GM19240 (cell line): ENCODE measurements at regions not wholly inside any gene's neighbourhood (a gene's known extent, or its start where the extent isn't known, plus 50 kb on each side); places are given as distances from the start of the nearest gene placed in this dataset.
"Not testable (repeated sequence)": the region's sequence is repeated elsewhere in the genome, so short reads cannot be mapped to it uniquely, and the experiment has no call there.

Experiments used
- DNase-seq: peaks from one replicate; pipeline ENCODE4 v3.0.0; 2011; ENCODE audit warnings: low spot score; ENCODE audit not compliant: insufficient read length

DNA sequence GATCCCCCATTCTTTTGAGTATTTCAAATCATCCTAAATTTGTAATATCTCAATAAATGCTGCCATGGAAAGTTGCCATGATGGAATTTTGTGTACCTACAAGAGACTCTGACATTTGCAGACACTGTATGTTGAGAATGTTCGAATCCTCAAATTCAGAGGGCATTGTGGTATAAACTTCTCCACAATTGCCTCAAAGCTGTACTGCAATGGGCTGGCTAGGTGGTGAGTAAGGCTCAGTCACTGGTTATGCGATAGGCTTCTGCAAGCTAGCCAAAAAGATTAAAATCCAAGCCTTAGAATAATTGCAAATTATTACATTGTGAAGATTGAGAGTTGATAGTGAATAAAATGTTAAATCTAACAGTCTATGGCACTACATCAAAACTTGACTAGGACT is 130.2 kb upstream of the CEP162 start:
- no peak for DNase-seq

DNA sequence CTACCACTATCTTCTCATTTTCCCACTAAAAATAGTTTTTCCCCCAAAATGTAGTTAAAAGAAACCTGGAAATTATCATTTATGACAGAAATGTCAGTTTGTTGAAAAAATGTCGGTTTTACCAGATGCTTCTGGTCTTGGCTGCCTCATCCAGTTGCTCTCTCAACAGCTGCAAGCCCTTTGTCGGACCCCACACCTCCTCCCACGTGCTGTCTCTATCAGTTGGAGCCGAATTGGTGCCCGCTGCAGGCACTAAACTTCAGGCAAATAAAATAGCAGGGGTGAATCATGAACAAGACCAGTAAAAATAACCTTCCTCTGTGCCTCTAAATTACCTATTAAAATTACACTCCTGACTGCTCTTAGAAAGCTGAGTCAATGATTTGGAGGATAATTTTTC is 129.5 kb upstream of the CEP162 start:
- DNase-seq, result no peak

DNA sequence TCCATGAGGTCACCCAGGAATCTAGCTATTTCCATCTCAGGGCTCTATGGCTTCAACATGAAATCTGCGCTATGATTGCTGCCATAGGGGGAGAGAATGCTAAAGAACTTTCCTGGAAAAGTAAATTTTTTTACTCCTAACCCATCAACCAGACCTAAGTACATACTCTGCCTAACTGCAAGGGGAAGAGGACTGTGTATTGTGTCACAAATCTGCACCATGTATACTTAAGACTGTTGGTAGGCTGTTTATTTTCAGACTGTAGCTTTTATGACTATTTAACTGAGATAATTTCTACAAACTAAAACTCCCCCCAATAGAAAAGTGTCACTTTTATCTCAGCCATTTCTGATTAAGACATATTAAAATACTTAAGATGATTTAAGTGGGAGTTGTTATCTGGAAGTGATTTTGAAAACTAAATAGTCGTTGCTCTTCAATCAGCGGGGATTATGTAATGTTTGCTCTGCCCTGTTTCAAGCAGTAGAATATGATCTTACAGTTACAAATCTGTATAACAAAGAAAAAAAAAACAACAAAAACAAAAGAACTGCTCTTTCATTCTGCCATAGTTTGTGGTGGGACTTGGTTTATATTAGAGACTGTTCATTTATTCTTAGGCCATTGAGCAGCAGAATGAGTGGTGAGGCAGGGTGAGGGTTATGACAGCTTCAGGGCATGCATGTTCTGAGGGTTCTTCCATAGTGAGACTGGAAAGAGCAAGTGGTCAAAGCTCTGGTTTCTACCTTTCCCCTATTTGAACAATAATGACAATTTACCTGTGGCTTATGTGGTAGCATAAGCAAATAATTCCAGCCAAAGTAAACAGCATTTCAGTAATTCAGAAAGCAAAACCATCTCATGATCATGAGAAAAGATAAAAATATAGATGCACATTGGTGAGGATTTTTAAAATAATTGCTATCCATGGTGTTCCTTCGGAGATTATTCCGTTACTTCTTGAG is 126.3 kb upstream of the CEP162 start:
- no peak for DNase-seq

DNA sequence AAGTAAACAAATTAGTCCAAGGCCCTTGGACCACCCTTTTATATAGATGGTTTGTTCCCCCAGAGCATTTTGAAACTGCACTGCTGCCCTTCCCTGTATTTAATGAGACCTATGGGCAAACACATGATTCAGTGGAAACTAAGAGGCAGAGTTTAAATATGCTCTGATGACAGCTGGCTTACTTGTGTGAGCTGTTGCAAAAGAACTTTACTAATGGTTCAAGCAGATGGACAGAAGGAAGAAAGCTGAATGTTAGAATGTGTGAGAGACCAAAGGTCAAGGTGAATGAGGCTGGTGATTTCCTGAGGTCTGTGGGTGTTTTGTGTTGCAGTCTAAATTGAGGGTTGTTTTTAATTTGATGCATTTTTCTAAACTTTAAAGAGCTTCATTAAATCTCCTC is 123.0 kb upstream of the CEP162 start:
- DNase-seq, result no peak

DNA sequence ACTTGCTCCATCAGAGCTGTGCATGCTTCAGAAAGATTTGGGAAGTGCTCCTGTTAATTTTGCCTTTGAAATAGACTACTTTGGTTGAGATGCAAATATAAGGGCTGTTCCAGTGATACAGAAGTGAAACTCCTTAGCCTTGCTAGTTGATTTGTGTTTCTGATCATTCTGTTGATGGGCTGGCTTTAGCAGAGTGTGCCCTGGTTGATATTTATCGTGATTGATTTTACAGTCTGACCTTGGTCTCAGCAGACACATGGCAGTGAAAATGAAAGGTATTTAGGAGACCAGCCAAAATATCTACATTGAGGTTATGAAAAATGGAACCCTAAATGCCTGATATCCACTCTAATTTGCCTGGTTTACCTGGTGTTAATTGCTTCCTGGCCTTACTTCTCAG is 122.1 kb upstream of the CEP162 start:
- no peak for DNase-seq

DNA sequence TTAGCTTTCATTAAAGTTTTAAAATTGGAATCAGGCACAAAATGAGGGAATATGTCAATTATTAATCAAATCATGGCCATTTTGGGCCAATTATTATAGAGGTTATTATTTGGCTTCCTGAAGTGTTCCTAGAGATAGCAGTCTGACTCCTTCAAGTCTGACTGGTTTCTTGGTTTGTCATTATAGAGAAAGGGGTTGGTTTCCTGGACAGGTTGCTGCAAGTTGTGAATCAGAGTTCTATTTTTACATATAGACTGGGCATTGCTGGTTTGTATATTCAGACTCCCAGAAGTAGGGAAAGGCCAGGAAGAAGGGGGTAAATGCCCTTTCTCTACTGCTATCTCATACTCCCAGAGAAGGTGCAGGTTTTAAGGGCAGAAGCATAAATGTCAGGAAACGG is 121.4 kb upstream of the CEP162 start:
- DNase-seq, result no peak

DNA sequence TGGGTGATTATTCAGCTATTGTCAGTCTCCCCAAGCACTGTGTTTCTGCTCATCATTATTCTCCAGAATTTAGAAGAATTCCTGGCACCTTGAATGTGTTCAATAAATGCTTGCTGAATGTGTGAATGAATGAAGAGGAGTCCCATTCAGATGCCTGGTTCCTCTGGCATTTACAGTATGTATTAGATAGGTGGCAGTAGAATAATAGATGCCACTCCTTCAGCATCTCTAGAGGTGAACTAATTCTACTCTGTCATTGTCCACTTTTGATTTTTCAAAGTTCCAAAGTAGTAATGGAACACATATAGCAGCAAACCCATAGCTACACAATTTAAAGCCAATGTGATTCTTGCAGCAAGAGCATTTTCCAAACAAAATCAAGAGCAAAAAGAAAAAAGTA is 118.9 kb upstream of the CEP162 start:
- DNase-seq, result no peak

DNA sequence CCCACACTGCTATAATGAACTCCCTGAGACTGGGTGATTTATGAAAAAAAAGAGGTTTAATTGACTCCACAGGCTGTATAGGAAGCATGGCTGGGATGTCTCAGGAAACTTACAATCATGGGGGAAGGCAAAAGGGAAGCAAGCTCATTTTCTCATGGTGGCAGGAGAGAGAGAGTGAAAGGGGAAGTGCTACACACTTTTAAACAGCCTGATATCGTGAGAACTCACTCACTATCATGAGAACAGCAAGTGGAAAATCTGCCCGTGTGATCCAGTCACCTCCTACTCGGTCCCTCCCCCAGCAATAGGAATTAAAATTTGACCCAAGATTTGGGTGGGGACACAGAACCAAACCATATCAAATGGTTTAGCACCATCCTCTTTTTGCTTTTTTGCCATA is 116.6 kb upstream of the CEP162 start:
- DNase-seq, result no peak

DNA sequence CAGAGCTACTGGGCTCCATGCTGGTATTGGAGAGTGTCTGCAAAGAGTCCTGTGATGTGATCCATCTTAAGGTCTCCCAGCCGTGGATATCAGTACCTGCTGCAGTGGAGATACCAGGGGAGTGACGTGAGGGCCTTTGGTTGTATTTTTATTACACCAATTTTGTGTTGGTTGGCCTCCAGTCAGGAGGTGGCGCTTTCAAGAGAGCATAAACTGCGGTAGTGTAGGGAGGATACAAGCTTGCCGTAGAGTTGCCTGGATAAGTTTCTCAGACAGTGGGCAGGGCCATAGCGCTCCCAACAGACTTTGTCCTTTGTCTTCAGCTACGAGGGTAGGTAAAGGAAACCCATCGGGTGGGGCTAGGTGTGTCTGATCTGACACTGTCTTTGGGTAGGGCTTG is 113.0 kb upstream of the CEP162 start:
- DNase-seq, result no peak

DNA sequence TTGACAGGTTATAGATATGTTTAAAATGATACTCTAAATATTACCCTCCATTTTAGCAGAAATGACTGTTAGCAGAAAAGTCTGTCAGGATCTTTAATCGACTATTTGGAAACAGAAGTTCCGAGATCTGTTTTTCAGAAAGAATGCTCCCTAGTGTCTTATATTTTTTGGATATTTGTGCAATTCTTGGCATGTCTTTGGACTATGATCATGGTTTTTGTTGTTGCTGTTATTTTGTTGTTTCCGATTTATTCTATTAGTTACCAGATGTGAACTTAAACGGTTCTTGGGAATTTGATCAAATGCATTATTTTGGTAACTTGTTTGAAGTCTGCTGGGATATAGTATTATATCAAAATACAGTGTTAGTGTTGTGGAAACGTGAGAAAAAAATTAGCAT is 106.4 kb upstream of the CEP162 start:
- no peak for DNase-seq

DNA sequence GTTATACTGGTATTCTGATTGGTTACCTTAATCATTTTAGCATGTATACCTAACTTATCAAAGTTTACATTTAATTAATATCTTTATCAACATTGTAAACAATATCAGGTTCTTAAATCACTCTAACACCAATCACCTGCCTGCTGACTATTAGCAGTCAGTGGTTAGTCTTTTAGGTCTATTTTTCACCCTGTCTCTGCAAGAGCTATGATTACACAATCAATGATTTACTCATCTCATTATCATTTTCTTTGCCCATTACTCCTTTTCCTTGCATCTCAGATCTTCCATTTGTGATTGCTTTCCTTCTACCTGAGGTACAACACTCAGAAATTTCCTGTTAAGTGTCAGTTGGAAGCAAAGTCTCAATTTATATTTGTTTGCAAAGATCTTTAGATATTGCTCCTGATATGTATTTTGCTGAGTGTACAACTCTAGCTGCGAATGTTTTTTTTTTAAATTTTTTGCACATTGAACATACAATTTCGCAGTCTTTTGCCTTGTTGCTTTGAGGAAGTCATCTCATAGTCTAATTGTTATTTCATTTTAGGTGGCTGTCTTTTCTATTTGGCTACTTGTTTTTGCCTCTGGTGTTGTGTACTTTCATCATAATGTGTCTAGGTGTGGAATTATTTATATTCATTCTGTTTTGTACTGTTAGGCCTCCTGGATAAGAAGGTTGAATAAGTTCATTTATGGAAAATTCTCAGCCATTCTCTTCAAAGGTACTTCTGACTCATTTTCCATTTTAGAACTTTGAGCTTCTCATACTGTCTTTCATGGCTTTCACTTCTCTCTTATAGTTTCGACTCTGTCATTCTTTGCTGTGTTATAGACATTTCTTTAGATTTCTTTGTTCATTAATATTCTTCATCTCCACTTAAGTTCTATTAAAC is 104.9 kb upstream of the CEP162 start:
- DNase-seq, result no peak

DNA sequence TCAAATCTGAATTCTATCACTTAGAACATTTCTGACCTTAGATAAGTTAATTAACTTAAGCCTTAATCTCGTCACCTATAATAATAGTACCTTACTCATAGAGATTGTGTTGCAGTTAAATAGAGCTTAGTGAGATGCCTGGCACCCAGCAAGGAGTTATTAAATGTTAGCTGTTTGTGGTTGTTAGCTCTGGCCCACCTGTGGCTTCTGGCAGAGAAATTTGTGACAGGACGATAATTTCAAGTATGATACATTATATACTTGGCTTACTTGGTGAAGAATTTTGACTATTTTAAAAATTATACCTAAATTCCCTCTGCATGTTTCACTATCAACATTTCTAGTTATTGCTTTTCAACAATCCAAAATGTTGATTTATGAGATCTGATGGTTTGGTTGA is 102.9 kb upstream of the CEP162 start:
- no peak for DNase-seq

DNA sequence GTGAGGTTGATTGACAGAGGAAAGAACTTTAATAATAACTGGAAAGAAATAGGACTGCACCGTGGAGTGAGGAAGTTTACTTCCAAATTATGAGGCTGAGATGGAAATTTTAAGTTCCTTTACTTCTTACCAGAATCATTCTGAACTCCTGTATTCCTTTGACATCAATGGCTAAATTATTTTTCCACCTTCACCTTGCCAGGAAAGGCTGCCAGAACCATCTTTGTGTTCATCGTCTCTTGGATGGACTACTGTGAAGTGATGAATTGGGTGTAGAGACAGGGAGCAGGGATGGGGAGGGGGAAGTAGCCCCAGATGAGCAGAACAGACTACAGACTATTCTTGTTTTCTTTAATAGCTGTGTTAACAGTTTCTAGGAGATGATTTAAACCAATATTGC is 102.1 kb upstream of the CEP162 start:
- no peak for DNase-seq

DNA sequence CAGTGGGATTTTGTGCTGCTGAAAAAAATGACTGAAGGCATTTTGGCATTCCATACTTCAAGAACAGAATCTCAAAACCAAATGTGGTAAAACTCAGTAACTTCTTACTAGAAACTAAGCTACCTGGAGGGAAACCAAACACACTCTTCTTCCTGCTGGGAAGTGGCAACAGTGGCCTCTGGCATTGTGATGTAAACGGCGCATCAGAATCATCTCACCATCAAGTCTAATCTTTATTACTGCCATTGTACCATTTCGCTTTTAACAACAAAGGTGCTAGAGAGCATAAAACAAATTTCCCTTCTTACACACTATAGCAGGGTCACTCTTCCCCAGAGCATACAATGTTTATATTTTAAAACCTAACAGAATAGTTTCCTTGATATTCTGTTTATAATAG is 101.6 kb upstream of the CEP162 start:
- no peak for DNase-seq

DNA sequence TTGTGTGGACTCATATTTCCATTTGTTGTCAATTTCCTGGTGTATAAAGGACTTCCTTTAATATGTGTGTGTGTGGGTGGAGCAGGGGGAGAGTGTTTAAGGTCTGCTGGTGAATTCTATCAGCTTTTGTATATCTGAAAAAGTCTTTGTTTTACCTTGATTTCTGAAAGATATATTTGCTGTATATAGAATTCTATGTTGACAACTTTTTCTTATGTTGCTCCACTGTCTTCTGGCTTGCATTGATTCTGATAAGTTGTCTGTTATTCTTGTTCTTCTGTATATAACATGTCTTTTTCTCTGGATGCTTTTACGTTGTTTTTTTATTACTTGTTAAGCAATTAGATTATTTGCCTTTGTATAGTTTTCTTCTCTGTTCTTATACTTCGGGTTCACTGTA is 90.0 kb upstream of the CEP162 start:
- no peak for DNase-seq

DNA sequence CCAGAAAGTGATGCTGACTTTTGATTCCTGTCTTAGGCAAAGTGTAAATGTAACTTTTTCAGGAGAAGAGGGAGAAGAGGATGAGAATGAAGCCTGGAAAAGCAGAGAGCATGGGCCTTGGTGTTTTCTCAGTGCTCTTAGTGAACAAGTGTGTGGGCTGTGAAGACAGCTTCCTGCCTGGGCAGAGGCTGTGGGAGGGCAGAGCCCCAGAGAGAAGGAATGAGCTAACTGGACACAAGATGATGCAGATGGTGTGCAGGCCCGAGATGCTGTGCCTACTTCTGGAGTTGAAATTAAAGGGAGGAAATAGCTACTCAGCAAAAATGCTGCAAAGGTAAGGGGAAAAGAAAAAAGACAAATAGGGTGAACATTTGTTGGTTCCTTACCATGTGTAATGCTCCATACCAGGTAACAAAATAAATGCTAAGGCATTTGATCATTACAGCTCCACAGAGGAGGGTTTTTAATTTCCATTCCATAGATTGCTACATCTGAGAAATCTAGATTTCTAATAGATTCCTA is 87.0 kb upstream of the CEP162 start:
- no peak for DNase-seq

DNA sequence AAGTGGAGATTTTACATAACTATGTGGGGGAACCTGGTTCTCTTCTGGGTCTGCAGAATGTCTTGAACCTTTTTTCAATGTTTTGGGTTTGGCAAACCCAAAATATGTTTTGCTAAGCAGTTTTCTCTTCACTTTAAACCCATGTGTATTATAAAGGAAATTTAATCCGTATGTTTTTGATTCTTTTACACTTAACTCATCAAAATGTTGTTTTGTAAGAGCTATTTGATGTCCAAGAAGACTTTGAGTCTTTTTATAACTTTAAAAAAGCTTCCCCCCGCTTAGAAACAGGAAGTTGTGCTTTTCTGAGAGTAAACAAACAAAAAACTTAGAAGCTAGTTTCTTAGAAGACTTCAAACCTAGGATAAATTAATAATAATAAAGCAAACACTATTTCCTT is 81.9 kb upstream of the CEP162 start:
- no peak for DNase-seq

DNA sequence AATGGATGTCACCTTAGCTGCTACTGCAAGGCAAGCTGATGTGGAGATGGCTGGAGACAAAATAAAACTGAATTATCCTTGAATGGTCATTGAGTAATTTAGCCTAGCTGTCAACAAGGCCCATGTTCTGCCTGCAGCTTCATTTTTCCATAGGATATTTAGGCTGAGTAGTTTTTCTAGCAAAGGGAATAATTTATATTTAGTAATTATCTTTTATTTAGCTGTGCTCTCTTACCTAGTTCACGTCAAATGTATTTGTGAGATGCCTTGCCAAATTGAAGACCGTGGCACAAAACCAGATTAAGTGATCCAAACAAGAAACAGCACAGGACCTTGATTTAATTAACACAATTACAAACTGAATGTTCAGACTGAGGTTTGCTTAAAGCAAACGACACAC is 77.4 kb upstream of the CEP162 start:
- no peak for DNase-seq

DNA sequence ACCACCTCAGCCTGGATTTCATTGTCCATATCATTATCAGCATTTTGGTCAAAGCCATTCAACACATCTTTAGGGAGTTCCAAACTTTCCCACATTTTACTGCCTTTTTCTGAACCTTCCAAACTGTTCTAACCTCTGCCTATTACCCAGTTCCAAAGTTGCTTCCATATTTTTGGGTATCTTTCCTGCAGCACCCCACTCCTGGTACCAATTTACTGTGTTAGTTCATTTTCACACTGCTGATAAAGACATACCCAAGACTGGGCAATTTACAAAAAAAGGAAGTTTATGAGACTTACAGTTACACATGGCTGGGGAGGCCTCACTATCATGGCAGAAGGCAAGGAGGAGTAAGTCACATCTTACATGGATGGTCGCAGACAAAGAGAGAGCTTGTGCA is 63.6 kb upstream of the CEP162 start:
- not testable (repeated sequence) for DNase-seq

DNA sequence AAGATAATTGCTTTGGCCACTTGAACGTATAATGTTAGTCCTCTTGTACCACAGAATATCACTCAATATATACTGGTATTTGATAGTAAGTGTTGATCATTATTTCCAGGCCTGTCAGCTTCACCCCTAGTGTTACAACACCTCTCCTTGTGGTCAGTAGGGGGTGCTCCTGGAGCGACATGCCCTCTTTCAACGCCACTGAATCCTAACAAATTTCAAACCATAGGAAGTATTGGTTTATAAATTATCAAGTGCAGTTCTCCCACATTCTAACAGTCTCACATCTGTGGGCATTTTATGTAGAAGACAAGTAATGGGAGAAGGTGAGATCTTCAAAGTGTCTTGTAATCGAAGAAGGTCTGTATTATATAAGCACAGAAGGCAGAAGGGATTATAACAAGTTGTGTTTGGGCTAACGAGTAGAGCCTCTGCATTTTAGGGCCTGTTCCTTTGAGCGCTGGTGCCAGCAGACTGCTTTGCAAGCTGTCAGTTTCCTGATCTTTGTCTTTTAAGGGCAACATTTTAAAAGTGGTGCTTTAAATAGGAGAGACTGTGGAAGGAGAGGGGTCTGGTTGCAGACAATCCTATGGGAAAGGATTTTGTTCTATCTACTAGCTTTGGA is 57.1 kb upstream of the CEP162 start:
- no peak for DNase-seq

DNA sequence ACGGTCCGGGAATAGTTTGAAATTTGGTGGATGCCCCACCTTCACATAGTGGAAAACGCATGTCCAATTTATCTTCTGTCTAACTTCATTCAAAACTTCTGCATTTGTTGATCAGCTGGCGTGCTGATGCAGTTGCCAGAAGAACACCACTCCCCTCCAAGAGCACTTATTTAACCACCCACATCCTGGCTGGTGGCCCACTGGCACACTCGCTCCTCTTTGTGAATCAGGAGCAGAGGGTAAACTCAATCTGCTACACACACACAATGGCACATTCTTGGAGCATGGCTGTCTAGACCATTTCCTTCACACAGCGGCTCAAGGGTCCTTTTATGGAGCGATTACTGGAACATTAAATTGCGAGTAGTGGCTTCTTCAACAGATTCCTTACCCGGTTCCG is 55.1 kb upstream of the CEP162 start:
- DNase-seq, result no peak

DNA sequence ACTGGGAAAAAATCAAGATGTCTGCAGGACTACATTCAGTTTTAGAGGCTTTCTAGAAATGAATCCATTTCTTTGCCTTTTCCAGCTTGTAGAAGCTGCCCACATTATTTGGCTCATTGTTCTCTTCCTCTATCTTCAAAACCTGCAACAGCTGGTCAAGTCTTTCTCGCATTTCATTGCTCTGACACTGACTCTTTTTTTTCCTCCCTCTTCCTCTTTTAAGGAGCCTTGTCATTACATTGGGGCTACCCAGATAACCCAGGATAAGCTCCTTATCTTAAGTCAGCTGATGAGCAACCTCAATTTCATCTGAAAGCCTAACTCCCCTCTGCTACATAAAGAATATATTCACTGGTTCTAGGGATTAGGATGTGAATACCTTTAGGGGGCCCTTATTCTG is 53.2 kb upstream of the CEP162 start:
- no peak for DNase-seq
